SK-N-SH treated with all-trans-retinoic acid at 6 μM for 48 hours (cell line): ENCODE measurements at regions not wholly inside any gene's neighbourhood (a gene's known extent, or its start where the extent isn't known, plus 50 kb on each side); places are given as distances from the start of the nearest gene placed in this dataset.

Experiments
- CSRNP3 ChIP-seq: fragments of 250-450 bp; sonication (Bioruptor Pico); IDR thresholded peaks from 2 replicates; pipeline ENCODE4 v1.5.1; 2021; ENCODE audit warnings: mild to moderate bottlenecking, moderate library complexity
- RARB ChIP-seq: fragments of 250-450 bp; sonication (Bioruptor Pico); IDR thresholded peaks from 2 replicates; pipeline ENCODE4 v1.8.0; 2021; ENCODE audit warnings: mild to moderate bottlenecking, moderate library complexity
- TCF4 ChIP-seq: fragments of 250-450 bp; sonication (Bioruptor Pico); IDR thresholded peaks from 2 replicates; pipeline ENCODE4 v1.8.0; 2021; ENCODE audit warnings: mild to moderate bottlenecking, moderate library complexity, borderline replicate concordance
- TF ChIP-seq, protein P1 (sequence below): fragments of 250-450 bp; sonication (Bioruptor Pico); IDR thresholded peaks from 2 replicates; pipeline ENCODE4 v1.8.0; 2021; ENCODE audit warnings: low read depth, mild to moderate bottlenecking, moderate library complexity, borderline replicate concordance

GRCh38 chr22:22989856-22990255 is 80.5 kb upstream of the GNAZ start:
- no peak for TF ChIP-seq CSRNP3 (CRISPR knock-in tag)
- no peak for TF ChIP-seq RARB (CRISPR knock-in tag)
- no peak for TF ChIP-seq TCF4
- TF ChIP-seq, protein P1, sequence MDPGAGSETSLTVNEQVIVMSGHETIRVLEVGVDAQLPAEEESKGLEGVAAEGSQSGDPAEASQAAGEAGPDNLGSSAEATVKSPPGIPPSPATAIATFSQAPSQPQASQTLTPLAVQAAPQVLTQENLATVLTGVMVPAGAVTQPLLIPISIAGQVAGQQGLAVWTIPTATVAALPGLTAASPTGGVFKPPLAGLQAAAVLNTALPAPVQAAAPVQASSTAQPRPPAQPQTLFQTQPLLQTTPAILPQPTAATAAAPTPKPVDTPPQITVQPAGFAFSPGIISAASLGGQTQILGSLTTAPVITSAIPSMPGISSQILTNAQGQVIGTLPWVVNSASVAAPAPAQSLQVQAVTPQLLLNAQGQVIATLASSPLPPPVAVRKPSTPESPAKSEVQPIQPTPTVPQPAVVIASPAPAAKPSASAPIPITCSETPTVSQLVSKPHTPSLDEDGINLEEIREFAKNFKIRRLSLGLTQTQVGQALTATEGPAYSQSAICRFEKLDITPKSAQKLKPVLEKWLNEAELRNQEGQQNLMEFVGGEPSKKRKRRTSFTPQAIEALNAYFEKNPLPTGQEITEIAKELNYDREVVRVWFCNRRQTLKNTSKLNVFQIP = no peak
